GM19043 (cell line): ENCODE measurements at regions not wholly inside any gene's neighbourhood (a gene's known extent, or its start where the extent isn't known, plus 50 kb on each side); places are given as distances from the start of the nearest gene placed in this dataset.

ENCODE experiments used
- ATAC-seq: cut with Tn5 transposase; IDR thresholded peaks from one replicate; pipeline ENCODE4 v1.9.1; 2021; ENCODE audit warnings: low read depth; ENCODE audit not compliant: unreplicated experiment

- no peak for ATAC-seq
These were observed 50.3 kb upstream of the FNDC1 start for GRCh38 chr6:159118924-159119323.

GRCh38 chr6:159117563-159117962 lies 51.6 kb upstream of the FNDC1 start:
- ATAC-seq: no peak

GRCh38 chr6:159117046-159117445 lies 52.2 kb upstream of the FNDC1 start:
- no peak for ATAC-seq

- no peak for ATAC-seq
These were observed 52.9 kb upstream of the FNDC1 start for GRCh38 chr6:159116343-159116742.

- ATAC-seq: no peak
These were observed 54.6 kb upstream of the FNDC1 start for GRCh38 chr6:159114569-159114968.

GRCh38 chr6:159113223-159113622 lies 56.0 kb upstream of the FNDC1 start:
- ATAC-seq: no peak

GRCh38 chr6:159112714-159113113 lies 56.5 kb upstream of the FNDC1 start:
- no peak for ATAC-seq

GRCh38 chr6:159110748-159111147 lies 58.5 kb upstream of the FNDC1 start:
- ATAC-seq: no peak

GRCh38 chr6:159110013-159110412 lies 59.2 kb upstream of the FNDC1 start:
- ATAC-seq: no peak

GRCh38 chr6:159109391-159109790 lies 59.8 kb upstream of the FNDC1 start:
- no peak for ATAC-seq

- ATAC-seq: no peak
These were observed 60.7 kb upstream of the FNDC1 start for GRCh38 chr6:159108426-159108985.

GRCh38 chr6:159107451-159108260 lies 61.5 kb upstream of the FNDC1 start:
- no peak for ATAC-seq

- ATAC-seq: peak; percentile 88
These were observed 61.9 kb upstream of the TAGAP start for GRCh38 chr6:159106627-159107241.

GRCh38 chr6:159105716-159106115 lies 60.9 kb upstream of the TAGAP start:
- ATAC-seq: no peak

- ATAC-seq: no peak
These were observed 60.1 kb upstream of the TAGAP start for GRCh38 chr6:159104931-159105330.

GRCh38 chr6:159104163-159104925 lies 59.6 kb upstream of the TAGAP start:
- ATAC-seq: peak; percentile 35

GRCh38 chr6:159103396-159104162 lies 58.8 kb upstream of the TAGAP start:
- no peak for ATAC-seq

- no peak for ATAC-seq
These were observed 57.8 kb upstream of the TAGAP start for GRCh38 chr6:159102373-159103160.

GRCh38 chr6:159101656-159102055 lies 56.9 kb upstream of the TAGAP start:
- no peak for ATAC-seq
